Stimulated activated CD4-positive, alpha-beta T cell treated with anti-CD3 and anti-CD28 coated beads, Interleukin-1b, Interleukin-23, amount 100 ng/mL, for 24 hours (primary cell): ENCODE measurements at regions not wholly inside any gene's neighbourhood (a gene's known extent, or its start where the extent isn't known, plus 50 kb on each side); places are given as distances from the start of the nearest gene placed in this dataset.

Source experiments
- DNase-seq, 4 experiments: peaks; one replicate each; pipeline ENCODE4 v3.0.0-alpha.2; 2020; ENCODE audit warnings: low read depth in 4 of 4, low spot score in 1 of 4

GRCh38 chr4:1465173-1466033 is 59.2 kb upstream of the NKX1-1 start:
- no peak for DNase-seq

- no peak for DNase-seq
Observed at GRCh38 chr4:1464581-1465171, 58.4 kb upstream of the NKX1-1 start.

- DNase-seq: no peak
Observed at GRCh38 chr4:1463927-1464540, 57.8 kb upstream of the NKX1-1 start.

- no peak for DNase-seq
Observed at GRCh38 chr4:1463088-1463926, 57.1 kb upstream of the NKX1-1 start.

GRCh38 chr4:1462768-1463075 is 56.5 kb upstream of the NKX1-1 start:
- no peak for DNase-seq

- DNase-seq: no peak
Observed at GRCh38 chr4:1462009-1462767, 55.9 kb upstream of the NKX1-1 start.

GRCh38 chr4:1460967-1461868 is 55.0 kb upstream of the NKX1-1 start:
- DNase-seq: no peak

GRCh38 chr4:1459722-1460511 is 53.7 kb upstream of the NKX1-1 start:
- no peak for DNase-seq

- no peak for DNase-seq
Observed at GRCh38 chr4:1459081-1459721, 53.0 kb upstream of the NKX1-1 start.

- no peak for DNase-seq
Observed at GRCh38 chr4:1458581-1458980, 52.3 kb upstream of the NKX1-1 start.
